ENCODE measurements at regions not wholly inside any gene's neighbourhood (a gene's known extent, or its start where the extent isn't known, plus 50 kb on each side); places are given as distances from the start of the nearest gene placed in this dataset.

GRCh38 chr10:53537508-53537907 is 764.9 kb upstream of the MBL2 start:
- TF ChIP-seq, protein P1, sequence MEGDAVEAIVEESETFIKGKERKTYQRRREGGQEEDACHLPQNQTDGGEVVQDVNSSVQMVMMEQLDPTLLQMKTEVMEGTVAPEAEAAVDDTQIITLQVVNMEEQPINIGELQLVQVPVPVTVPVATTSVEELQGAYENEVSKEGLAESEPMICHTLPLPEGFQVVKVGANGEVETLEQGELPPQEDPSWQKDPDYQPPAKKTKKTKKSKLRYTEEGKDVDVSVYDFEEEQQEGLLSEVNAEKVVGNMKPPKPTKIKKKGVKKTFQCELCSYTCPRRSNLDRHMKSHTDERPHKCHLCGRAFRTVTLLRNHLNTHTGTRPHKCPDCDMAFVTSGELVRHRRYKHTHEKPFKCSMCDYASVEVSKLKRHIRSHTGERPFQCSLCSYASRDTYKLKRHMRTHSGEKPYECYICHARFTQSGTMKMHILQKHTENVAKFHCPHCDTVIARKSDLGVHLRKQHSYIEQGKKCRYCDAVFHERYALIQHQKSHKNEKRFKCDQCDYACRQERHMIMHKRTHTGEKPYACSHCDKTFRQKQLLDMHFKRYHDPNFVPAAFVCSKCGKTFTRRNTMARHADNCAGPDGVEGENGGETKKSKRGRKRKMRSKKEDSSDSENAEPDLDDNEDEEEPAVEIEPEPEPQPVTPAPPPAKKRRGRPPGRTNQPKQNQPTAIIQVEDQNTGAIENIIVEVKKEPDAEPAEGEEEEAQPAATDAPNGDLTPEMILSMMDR (conservative IDR thresholded peaks at IDR 0.05 in 1 of 2, IDR thresholded peaks at IDR 0.05 in 1 of 2; ENCODE audit: extremely low read depth in 1 of 2, insufficient read depth in 1 of 2, low read depth in 1 of 2, low read length in 2 of 2), result no peak
- TF ChIP-seq EZH2 (IDR thresholded peaks at IDR 0.05; ENCODE audit: borderline replicate concordance, low read length), result no peak
